SIG-M5 treated with dmso at 0.1 percent for 504 hours (cell line): ENCODE measurements at regions not wholly inside any gene's neighbourhood (a gene's known extent, or its start where the extent isn't known, plus 50 kb on each side); places are given as distances from the start of the nearest gene placed in this dataset.
A peak's percentile ranks its signal among the peaks of the same experiment; 100 is the strongest.

ENCODE experiments used
- DNase-seq: peaks from one replicate; lab custom pipeline; 2025; ENCODE audit not compliant: unreplicated experiment; lab: John Stamatoyannopoulos, UW

GRCh38 chr2:195606179-195606578, 50.8 kb upstream of the SLC39A10 start:
- no peak for DNase-seq

- no peak for DNase-seq
These were observed 52.3 kb upstream of the SLC39A10 start for GRCh38 chr2:195604706-195605105.

GRCh38 chr2:195603998-195604397, 53.0 kb upstream of the SLC39A10 start:
- DNase-seq = peak; percentile 9

- DNase-seq = no peak
These were observed 53.6 kb upstream of the SLC39A10 start for GRCh38 chr2:195603408-195603807.

GRCh38 chr2:195602687-195603086, 54.3 kb upstream of the SLC39A10 start:
- DNase-seq = no peak

GRCh38 chr2:195601361-195601760, 55.7 kb upstream of the SLC39A10 start:
- no peak for DNase-seq

- DNase-seq = peak; percentile 38
These were observed 56.2 kb upstream of the SLC39A10 start for GRCh38 chr2:195600778-195601177.

- DNase-seq = no peak
These were observed 60.2 kb upstream of the SLC39A10 start for GRCh38 chr2:195596840-195597239.

- peak; percentile 23 for DNase-seq
These were observed 61.2 kb upstream of the SLC39A10 start for GRCh38 chr2:195595825-195596224.

- no peak for DNase-seq
These were observed 61.9 kb upstream of the SLC39A10 start for GRCh38 chr2:195594919-195595694.

GRCh38 chr2:195594248-195594647, 62.8 kb upstream of the SLC39A10 start:
- no peak for DNase-seq

- DNase-seq = no peak
These were observed 64.9 kb upstream of the SLC39A10 start for GRCh38 chr2:195592105-195592504.

GRCh38 chr2:195590861-195591205, 66.2 kb upstream of the SLC39A10 start:
- DNase-seq = no peak

GRCh38 chr2:195590199-195590860, 66.7 kb upstream of the SLC39A10 start:
- DNase-seq = no peak

GRCh38 chr2:195587966-195588365, 69.1 kb upstream of the SLC39A10 start:
- DNase-seq = no peak

- no peak for DNase-seq
These were observed 70.8 kb upstream of the SLC39A10 start for GRCh38 chr2:195586062-195586714.

- no peak for DNase-seq
These were observed 74.8 kb upstream of the SLC39A10 start for GRCh38 chr2:195582188-195582587.

- peak; percentile 87 for DNase-seq
These were observed 77.1 kb upstream of the SLC39A10 start for GRCh38 chr2:195579776-195580555.

- DNase-seq = peak; percentile 40
These were observed 81.1 kb upstream of the SLC39A10 start for GRCh38 chr2:195575879-195576401.

- no peak for DNase-seq
These were observed 82.0 kb upstream of the SLC39A10 start for GRCh38 chr2:195575016-195575415.

GRCh38 chr2:195574312-195574711, 82.7 kb upstream of the SLC39A10 start:
- DNase-seq = peak; percentile 7
